ENCODE measurements at regions not wholly inside any gene's neighbourhood (a gene's known extent, or its start where the extent isn't known, plus 50 kb on each side); places are given as distances from the start of the nearest gene placed in this dataset.

- no peak overlapping the region for H3K4me3 ChIP-seq (ENCODE audit: low read depth, low read length)
- H3K9me3 ChIP-seq (ENCODE audit: control insufficient read depth, insufficient read depth, low read length): no peaks in the 10 kb centered on the region
- no peak overlapping the region for H3K27ac ChIP-seq (ENCODE audit: low read depth, low read length)
- H3K27me3 ChIP-seq (ENCODE audit: control insufficient read depth, insufficient read depth, low read length): no peaks in the 10 kb centered on the region
- no CpG with 5 or more reads among the region's 5 CpGs for WGBS (ENCODE audit: insufficient coverage)
- H3K36me3 ChIP-seq (ENCODE audit: control insufficient read depth, insufficient read depth, low read length): no peaks in the 10 kb centered on the region
- no peaks in the 10 kb centered on the region for H3K4me1 ChIP-seq (ENCODE audit: control insufficient read depth, insufficient read depth, low read length)
- DNase-seq (ENCODE audit: low read depth in 4 of 6, low spot score in 6 of 6): peak in 1 of 6 donors; percentile 3
These were observed 69.6 kb downstream of the SPANXN4 start for GRCh38 chrX:143095321-143095720.

- Histone ChIP-seq H3K27me3 (ENCODE audit: control insufficient read depth, insufficient read depth, low read length) (no peaks in the 10 kb centered on the region), H3K27ac (ENCODE audit: low read depth, low read length) (no peak overlapping the region), H3K4me3 (ENCODE audit: low read depth, low read length) (no peak overlapping the region), H3K4me1 (ENCODE audit: control insufficient read depth, insufficient read depth, low read length) (no peaks in the 10 kb centered on the region), H3K9me3 (ENCODE audit: control insufficient read depth, insufficient read depth, low read length) (no peaks in the 10 kb centered on the region), H3K36me3 (ENCODE audit: control insufficient read depth, insufficient read depth, low read length) (no peaks in the 10 kb centered on the region)
- DNase-seq (ENCODE audit: low read depth in 4 of 6, low spot score in 6 of 6): peak in 1 of 6 donors; percentile 5
- WGBS (ENCODE audit: insufficient coverage): 68% methylated on average over 4 of the region's 7 CpGs
These were observed 68.8 kb downstream of the SPANXN4 start for GRCh38 chrX:143094417-143095023.
